GM12891 (cell line): ENCODE measurements at regions not wholly inside any gene's neighbourhood (a gene's known extent, or its start where the extent isn't known, plus 50 kb on each side); places are given as distances from the start of the nearest gene placed in this dataset.

Experiments used
- DNase-seq: peaks from one replicate; pipeline ENCODE4 v3.0.0; 2011; ENCODE audit warnings: low spot score; ENCODE audit not compliant: insufficient read length
- FAIRE-seq: peaks from 2 replicates; lab custom pipeline; 2011; peaks lifted over from hg19 to GRCh38; lab: Jason Lieb, UNC
- PAX5 ChIP-seq: IDR thresholded peaks from 2 replicates; pipeline ENCODE4 v1.6.1; 2011; ENCODE audit warnings: low read length, moderate library complexity, mild to moderate bottlenecking; ENCODE audit not compliant: insufficient read depth, severe bottlenecking
- POLR2A ChIP-seq: IDR thresholded peaks from 2 replicates; pipeline ENCODE4 v1.6.1; 2011; ENCODE audit warnings: low read depth, low read length, control low read depth
- POLR2AphosphoS5 ChIP-seq: IDR thresholded peaks from 2 replicates; pipeline ENCODE4 v1.6.1; 2011; ENCODE audit warnings: low read depth, low read length, control low read depth
- POU2F2 ChIP-seq: IDR thresholded peaks from 2 replicates; pipeline ENCODE4 v1.6.1; 2011; ENCODE audit warnings: low read depth, mild to moderate bottlenecking, control low read depth, low read length, moderate library complexity
- SPI1 ChIP-seq: IDR thresholded peaks from 2 replicates; pipeline ENCODE4 v1.6.1; 2011; ENCODE audit warnings: low read depth, low read length, control low read depth
- TAF1 ChIP-seq: IDR thresholded peaks from 2 replicates; pipeline ENCODE4 v1.6.1; 2011; ENCODE audit warnings: low read depth, low read length, control low read depth

DNA sequence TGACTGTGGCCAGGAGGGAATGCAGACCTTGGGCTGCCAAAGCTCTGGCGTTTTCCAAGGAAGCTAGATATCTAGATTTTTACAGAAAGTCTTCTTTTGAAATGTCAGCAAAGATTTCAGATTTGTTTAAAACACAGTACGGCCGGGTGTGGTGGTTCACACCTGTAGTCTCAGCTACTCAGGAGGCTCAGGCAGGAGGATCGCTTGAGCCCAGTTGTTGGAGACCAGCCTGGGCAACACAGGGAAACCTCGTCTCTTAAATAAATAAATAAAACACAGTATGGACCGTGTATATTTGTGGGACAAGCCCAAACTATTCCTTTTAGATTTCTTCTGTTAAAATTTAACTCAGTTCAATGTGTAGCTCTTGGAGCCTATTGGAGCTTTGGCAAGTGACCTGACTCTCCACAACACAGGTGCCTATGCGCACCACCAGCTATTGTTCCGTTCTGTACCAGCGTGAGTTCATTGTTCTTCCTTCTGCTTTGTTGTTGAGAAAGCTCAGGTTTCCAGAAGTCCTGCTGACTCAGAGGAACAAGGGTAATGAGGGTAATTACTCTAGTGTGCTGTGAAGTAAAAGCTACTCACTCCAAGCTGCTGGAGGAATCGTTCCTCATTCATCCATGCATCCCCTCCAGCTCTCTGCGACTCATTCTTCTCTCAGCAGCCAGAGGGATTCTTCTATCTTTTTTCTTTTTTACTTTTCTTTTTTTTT lies 73.1 kb upstream of the SLC6A6 start:
- FAIRE-seq, result no peak
- DNase-seq, result no peak
- TF ChIP-seq SPI1, result no peak
- no peak for TF ChIP-seq PAX5
- no peak for TF ChIP-seq POU2F2
- TF ChIP-seq POLR2AphosphoS5, result no peak
- TF ChIP-seq POLR2A, result no peak
- no peak for TF ChIP-seq TAF1

DNA sequence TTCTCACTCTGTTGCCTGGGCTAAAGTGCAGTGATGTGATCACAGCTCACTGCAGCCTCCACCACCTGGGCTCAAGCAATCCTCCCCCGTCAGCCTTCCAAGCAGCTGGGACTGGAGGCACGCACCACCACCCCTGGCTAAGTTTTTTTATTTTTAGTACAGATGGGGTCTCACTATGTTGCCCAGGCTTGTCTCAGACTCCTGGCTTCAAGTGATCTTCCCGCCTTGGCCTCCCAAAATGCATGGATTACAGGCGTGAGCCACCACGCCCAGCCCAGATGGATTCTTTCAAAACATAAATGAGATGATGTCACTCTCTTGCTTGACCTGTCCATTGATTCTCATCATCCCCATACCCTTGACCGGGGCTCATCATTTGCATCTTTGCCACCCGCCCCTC lies 72.6 kb upstream of the SLC6A6 start:
- FAIRE-seq (no peak), DNase-seq (no peak)
- TF ChIP-seq SPI1, result no peak

DNA sequence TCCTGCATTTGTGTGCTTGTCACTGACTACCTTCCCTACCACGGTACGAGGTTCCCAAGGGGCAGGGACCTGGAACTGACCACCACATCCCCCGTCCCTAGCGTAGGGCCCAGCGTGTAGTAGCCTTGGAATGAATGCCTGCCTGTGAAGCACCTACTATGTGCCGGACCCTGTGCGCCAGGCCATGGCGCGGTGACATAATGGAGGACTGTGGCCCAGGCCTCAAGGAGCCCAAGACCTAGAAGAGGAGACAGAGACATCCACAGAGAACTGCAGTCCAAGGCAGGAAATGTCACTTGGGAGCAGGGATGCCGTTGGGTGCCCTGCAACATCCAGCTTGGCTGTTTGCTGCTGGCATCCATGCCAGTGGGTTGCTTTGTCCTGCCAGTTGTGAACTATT lies 71.9 kb upstream of the SLC6A6 start:
- TF ChIP-seq PAX5 (no peak), POU2F2 (no peak), SPI1 (no peak), TAF1 (no peak), POLR2A (no peak), POLR2AphosphoS5 (no peak)
- FAIRE-seq (no peak), DNase-seq (no peak)

DNA sequence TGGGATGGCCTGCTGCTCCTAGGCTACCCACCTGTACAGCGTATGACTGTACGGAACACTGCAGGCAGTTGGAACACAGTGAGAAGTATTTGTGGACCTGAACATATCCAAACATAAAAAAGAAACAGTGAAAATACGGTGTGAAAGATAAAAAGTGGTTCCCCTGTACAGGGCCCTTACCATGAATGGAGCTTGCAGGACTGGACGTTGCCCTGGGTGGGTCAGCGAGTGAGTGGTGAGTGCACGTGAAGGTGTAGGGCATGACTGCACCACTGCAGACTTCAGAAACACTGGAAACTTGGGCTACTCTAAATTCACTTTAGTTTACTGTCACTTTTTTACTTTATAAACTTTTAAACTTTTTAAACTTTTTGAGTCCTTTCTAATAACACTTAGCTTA lies 71.2 kb upstream of the SLC6A6 start:
- TF ChIP-seq POLR2A (no peak), TAF1 (no peak), SPI1 (no peak), POLR2AphosphoS5 (no peak), POU2F2 (no peak), PAX5 (no peak)
- DNase-seq, result no peak
- no peak for FAIRE-seq

DNA sequence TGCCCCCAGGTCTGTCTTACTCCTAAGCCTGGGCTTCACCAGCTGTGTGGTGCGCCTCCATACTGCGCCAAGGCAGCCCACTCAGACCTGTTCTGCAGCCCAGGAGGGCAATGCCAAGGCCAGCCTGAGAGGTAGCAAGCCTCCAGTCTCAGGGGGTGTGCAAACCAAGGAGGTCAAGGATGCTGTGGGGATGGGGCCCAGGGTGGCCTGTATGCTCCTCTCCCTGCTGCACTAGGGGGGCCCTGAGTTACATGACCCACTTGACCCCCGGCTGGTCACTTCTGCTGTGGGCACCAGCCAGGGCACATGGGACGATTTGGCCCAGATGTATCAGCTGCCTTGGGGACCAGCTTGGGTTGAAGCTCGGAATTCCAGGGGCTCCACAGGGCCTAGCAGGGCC lies 70.0 kb upstream of the SLC6A6 start:
- no peak for TF ChIP-seq SPI1
- TF ChIP-seq POLR2A, result no peak
- TF ChIP-seq POU2F2, result no peak
- TF ChIP-seq TAF1, result no peak
- TF ChIP-seq POLR2AphosphoS5, result no peak
- no peak for TF ChIP-seq PAX5
- DNase-seq (no peak), FAIRE-seq (no peak)

DNA sequence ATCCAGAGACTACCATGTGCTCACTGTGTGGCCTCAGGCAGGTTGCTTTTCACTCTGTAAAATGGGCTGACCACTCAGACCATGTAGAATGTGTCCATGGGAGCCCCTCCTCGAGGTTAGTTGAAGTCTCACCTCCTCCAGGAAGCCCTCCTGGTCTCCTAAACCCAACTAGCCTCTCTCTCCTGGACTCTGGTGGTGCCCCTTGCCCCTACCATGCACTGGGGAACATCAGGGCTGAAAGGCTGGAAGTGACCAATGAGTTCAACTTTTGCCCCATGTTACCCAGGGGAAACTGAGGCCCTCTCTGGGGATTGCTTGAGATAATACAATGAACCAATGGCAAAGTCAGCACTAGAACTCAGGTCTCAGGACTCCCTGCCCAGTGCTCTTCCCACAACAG lies 69.2 kb upstream of the SLC6A6 start:
- no peak for DNase-seq
- FAIRE-seq, result no peak
- TF ChIP-seq POLR2AphosphoS5 (no peak), PAX5 (no peak), TAF1 (no peak), SPI1 (no peak), POLR2A (no peak), POU2F2 (no peak)

DNA sequence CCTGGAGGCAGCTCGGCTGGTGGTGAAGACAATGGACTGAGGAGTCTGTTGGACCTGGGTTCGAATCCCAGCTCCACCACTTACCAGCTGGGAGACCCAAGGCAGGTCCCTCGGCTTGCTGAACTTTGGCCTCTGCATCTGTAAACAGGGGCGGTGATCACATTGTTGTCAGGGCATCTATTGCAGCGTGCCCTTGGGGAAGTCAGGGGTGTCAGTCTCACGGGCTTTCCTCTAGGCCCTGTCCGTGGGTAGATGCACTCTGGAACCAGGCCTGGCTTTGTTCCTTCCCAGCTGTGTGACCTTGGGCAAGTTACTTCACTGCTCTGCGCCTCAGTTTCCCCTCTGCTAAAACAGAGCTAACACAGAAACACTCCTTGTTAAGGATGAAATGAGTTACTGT lies 68.8 kb upstream of the SLC6A6 start:
- TF ChIP-seq TAF1, result no peak
- DNase-seq (no peak), FAIRE-seq (no peak)

DNA sequence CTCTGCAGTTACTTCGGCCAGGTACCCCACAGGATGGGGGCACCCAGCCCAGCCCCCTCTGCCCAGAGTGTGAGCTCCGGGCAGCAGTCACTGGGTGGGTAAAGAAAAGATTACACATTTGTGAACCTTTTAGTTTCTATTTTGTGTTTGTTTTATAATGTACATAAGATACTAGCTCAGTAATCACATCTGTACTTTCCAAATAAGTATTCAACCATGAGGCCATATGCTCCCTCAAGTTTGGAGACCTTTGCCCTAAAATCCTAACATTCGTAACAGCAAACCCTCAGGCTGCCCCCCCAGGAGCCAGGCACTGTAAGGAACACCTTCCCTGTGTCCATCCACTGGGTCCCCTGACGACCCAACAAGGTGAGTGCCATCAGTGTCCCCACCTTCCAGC lies 68.3 kb upstream of the SLC6A6 start:
- TF ChIP-seq POU2F2 (no peak), SPI1 (no peak), POLR2AphosphoS5 (no peak)
- no peak for FAIRE-seq
- no peak for DNase-seq

DNA sequence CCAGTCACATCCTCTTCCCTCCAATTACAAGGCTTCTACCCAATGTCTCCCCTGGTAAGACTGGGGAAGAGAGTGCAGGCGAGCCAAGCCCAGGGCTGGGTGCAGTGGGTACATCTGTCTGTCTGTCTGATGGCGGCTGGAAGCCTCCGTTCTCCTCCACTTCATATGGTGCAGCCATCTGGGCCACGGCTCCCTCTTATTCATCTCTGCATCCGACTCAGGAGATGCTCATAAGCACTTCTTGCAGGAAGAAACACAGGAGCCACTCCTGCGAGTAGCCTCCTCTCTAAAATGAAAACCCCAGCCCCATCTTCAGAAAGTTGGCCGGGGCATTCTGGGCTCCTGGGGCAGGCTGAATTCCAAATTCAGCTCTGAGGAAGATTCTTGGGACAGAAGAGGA lies 67.5 kb upstream of the SLC6A6 start:
- DNase-seq, result no peak

DNA sequence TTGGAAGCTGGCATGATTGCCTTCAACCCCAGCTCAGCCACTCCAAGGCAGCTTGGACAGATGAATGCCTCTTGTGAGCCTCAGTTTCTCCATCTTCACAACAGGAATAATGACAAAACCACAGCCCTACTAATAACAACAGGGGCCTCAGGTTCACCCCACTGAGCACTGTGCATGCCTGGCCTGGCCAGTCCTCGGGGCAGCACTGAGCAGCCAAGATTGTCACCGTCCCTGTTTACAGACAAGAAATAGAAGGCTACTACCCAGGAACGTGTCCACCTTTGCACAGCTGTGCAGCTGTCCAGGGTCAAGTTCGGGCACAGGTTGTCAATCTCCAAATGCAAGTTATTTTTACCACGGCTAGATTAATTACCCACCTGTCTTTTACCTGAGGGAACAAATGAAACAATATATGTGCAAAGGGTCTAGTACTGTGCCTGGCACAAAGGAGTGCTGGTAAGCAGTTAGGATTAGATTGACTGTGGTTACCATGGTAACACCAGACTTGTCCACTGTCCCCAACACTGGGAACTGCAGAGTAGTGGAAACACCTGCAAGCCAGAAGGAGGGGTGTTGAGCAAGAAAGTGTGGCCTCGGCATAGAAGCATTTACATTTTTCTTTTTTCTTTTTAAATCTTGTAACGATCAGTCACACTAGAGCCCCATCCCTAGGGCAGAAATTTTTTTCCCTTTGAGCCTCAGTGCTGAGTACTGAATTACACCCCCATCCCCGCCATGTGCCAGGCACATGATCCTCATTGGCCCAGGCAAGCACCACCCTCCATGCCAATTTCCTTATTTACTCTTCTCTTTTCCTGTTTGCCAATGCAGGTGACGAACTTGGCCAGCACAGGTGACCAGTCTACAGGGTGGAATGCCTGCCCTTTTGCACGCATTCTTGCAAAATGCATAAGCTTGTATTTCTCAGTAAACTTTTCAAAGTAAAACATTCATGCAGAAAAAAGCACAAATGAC lies 66.3 kb upstream of the SLC6A6 start:
- no peak for TF ChIP-seq POLR2AphosphoS5
- TF ChIP-seq SPI1, result no peak
- no peak for TF ChIP-seq POLR2A
- no peak for TF ChIP-seq TAF1
- no peak for TF ChIP-seq PAX5
- no peak for TF ChIP-seq POU2F2
- FAIRE-seq (no peak), DNase-seq (no peak)

More for the DNA sequence above, 67.5 kb upstream of the SLC6A6 start:
- FAIRE-seq, result no peak
- TF ChIP-seq POLR2AphosphoS5 (no peak), POLR2A (no peak), TAF1 (no peak), PAX5 (no peak)
